ENCODE measurements at regions not wholly inside any gene's neighbourhood (a gene's known extent, or its start where the extent isn't known, plus 50 kb on each side); places are given as distances from the start of the nearest gene placed in this dataset.
"Not testable (repeated sequence)": the region's sequence is repeated elsewhere in the genome, so short reads cannot be mapped to it uniquely, and the experiment has no call there.

GRCh38 chr7:112540839-112541577 is 60.2 kb downstream of the LSMEM1 start:
- H3K27me3 Mint-ChIP-seq, result peaks cover 8% of the 10 kb centered on the region
- no peak for DNase-seq (ENCODE audit: low spot score in 2 of 2)
- H3K4me1 Mint-ChIP-seq, result no peaks in the 10 kb centered on the region
- no peak overlapping the region for H3K27ac Mint-ChIP-seq
- H3K4me3 Mint-ChIP-seq, result no peak overlapping the region
- H3K9me3 Mint-ChIP-seq, result peaks cover 1% of the 10 kb centered on the region
- H3K36me3 Mint-ChIP-seq, result no peaks in the 10 kb centered on the region
- ATAC-seq (ENCODE audit: low read depth), result no peak

DNA sequence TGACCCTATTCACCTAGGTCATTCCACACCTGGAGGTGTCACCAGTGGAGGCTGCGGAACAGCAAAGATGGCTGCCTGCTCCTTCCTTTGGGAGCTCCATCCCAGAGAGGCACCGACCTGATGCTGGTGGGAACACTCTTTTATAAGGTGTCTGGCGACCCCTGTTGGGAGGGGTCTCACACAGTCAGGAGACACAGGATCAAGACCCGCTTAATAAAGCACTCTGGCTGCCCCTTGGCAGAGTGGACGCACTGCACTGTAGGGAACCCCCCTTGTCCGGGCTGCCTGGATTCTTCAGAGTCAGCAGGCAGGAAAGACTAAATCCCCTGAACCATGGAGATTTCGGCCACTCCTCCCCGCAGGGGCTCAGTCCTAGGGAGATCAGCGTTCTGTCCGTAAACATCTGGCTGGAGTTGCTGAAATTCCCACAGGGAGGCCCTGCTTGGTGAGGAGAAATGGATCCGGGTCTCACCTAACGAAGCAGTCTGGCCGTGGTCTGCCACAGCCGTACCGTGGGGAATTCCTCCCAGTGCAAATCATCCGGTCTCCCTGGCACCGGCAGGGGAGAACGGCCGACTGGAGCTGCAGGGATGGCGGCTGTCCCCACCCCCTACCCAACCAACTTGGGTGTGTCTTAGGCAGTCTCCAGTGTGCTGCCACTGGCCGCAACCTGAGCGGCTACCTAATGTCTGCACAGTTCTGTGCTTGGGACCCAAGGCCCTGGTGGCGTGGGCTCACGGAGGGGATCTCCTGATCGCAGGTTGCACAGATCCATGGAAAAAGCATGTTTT is 66.1 kb downstream of the LSMEM1 start:
- H3K4me1 Mint-ChIP-seq, result no peaks in the 10 kb centered on the region

GRCh38 chr7:112547916-112548315 is 67.1 kb downstream of the LSMEM1 start:
- no peak for ATAC-seq (ENCODE audit: low read depth)
- H3K36me3 Mint-ChIP-seq, result no peaks in the 10 kb centered on the region
- no peak overlapping the region for H3K27ac Mint-ChIP-seq
- H3K4me1 Mint-ChIP-seq, result no peaks in the 10 kb centered on the region
- H3K4me3 Mint-ChIP-seq, result no peak overlapping the region
- no peak for DNase-seq (ENCODE audit: low spot score in 2 of 2)
- peaks cover 4% of the 10 kb centered on the region for H3K27me3 Mint-ChIP-seq
- H3K9me3 Mint-ChIP-seq, result peaks cover 1% of the 10 kb centered on the region

More for the DNA sequence above, 66.1 kb downstream of the LSMEM1 start:
- DNase-seq (ENCODE audit: low spot score in 2 of 2), result no peak
- no peak for ATAC-seq (ENCODE audit: low read depth)
- Mint-ChIP-seq H3K27me3 (peaks cover 4% of the 10 kb centered on the region), H3K27ac (no peak overlapping the region), H3K9me3 (peaks cover 1% of the 10 kb centered on the region), H3K36me3 (no peaks in the 10 kb centered on the region), H3K4me3 (no peak overlapping the region)

DNA sequence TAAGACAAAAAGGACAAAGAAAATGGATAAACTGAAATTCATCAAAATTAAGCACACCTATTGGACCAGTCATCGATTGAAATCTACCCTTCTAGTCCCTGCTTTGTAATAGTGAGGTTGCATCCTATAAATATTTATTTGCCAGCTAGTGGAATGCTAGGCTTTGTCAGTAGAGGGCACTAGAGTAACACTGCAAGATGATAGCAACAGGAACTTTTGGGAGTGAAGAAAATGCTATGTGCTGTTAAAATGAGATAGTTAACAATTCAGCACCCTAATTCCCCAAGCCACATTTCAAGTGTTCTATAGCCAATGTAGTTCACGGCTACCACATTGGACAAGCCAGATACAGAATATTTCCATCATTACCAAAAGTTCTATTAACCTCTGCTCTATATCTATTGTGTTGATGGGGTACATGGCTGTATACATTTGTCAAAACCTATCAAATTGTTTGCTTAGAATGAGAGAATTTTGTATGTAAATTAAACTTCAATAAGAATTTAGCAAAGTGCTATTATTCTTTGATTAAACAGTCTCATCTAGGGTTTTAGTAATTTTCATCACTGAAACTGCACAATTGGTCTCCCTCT is 69.8 kb downstream of the LSMEM1 start:
- Mint-ChIP-seq H3K27me3 (peaks cover 3% of the 10 kb centered on the region), H3K4me3 (no peak overlapping the region), H3K27ac (no peak overlapping the region), H3K4me1 (no peaks in the 10 kb centered on the region), H3K36me3 (no peaks in the 10 kb centered on the region), H3K9me3 (no peaks in the 10 kb centered on the region)
- DNase-seq (ENCODE audit: low spot score in 2 of 2) (peak; percentile 32 to 52), ATAC-seq (ENCODE audit: low read depth) (peak; percentile 60)

GRCh38 chr7:112551521-112551920 is 70.7 kb downstream of the LSMEM1 start:
- DNase-seq (ENCODE audit: low spot score in 2 of 2); H3K27me3 Mint-ChIP-seq; H3K4me3 Mint-ChIP-seq; H3K9me3 Mint-ChIP-seq; H3K36me3 Mint-ChIP-seq; H3K4me1 Mint-ChIP-seq; ATAC-seq (ENCODE audit: low read depth); H3K27ac Mint-ChIP-seq: not testable (repeated sequence)

DNA sequence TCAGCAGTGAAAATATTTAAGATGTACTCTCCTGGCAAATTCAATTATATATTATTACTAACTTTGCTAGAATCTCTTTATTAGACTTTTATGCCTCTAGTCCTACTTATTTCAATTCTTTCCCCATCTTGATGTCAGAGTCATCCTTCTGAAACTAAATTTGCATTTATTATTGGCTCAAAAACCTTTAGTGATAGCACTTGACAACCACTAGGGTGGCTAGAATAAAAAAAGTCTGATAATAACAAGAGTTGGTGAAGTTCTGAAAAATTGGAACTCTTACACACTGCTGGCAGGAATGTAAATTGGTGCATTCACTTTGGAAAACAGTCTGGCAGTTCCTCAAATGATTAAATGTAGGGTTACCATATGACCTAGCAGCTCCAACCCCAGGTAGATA is 73.8 kb downstream of the LSMEM1 start:
- Mint-ChIP-seq H3K27ac (no peak overlapping the region), H3K4me1 (peaks cover 6% of the 10 kb centered on the region), H3K36me3 (no peaks in the 10 kb centered on the region), H3K27me3 (peaks cover under 1% of the 10 kb centered on the region), H3K9me3 (no peaks in the 10 kb centered on the region), H3K4me3 (no peak overlapping the region)
- no peak for ATAC-seq (ENCODE audit: low read depth)
- DNase-seq (ENCODE audit: low spot score in 2 of 2), result no peak

- DNase-seq (ENCODE audit: low spot score in 2 of 2), result no peak
- peak; percentile 80 for ATAC-seq (ENCODE audit: low read depth)
- no peaks in the 10 kb centered on the region for H3K36me3 Mint-ChIP-seq
- H3K27me3 Mint-ChIP-seq, result peaks cover 6% of the 10 kb centered on the region
- peaks cover 6% of the 10 kb centered on the region for H3K4me1 Mint-ChIP-seq
- no peaks in the 10 kb centered on the region for H3K9me3 Mint-ChIP-seq
- H3K27ac Mint-ChIP-seq, result peak overlapping the region; percentile 18
- H3K4me3 Mint-ChIP-seq, result no peak overlapping the region
Observed at GRCh38 chr7:112556633-112557032, 75.8 kb downstream of the LSMEM1 start.

DNA sequence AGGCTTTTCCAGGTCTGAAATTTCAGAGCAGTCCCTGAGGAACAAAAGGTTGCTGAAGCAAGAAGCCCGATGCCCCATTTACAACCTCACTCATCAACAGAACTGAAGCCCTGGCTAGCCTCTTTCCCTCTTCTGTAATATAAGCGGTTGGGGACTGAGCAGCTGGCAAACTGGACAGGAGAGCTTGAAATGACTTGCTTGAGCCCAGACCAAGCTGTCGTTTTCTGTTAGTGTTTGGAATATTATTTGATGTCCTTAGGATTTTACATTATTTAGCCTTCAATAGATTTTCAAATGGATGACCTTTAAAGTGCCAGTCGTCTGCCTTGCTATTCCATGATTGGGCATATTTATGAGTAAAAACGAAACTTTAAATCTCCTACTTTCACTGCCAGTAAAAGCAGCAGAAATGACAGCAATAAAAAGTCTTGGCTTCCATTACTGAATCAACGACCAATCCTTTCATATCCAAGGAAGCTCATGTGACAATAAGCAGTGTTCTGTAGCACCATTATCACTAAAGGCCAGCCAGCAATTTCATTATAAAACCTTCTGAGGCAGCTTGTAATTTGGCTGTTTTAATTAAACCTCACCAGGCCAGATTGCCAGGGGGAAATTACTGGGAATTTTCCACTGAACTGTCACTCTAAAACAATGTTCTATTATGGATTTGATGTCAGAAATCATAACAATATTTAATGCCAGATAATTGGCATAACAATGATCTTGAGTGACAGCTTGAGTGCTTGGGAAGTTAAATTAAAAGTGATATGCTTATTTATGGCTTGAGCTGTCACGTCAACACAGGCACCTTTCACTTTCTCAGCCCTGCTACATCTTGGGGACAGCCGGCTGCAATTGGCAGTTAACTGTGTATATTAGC is 85.9 kb downstream of the LSMEM1 start:
- DNase-seq (ENCODE audit: low spot score in 2 of 2), result no peak
- H3K27me3 Mint-ChIP-seq, result peaks cover 11% of the 10 kb centered on the region
- no peak overlapping the region for H3K27ac Mint-ChIP-seq
- no peak overlapping the region for H3K4me3 Mint-ChIP-seq
- H3K9me3 Mint-ChIP-seq, result no peaks in the 10 kb centered on the region
- no peaks in the 10 kb centered on the region for H3K36me3 Mint-ChIP-seq
- peaks cover under 1% of the 10 kb centered on the region for H3K4me1 Mint-ChIP-seq
- no peak for ATAC-seq (ENCODE audit: low read depth)

GRCh38 chr7:112567388-112567787 is 86.6 kb downstream of the LSMEM1 start:
- ATAC-seq (ENCODE audit: low read depth) (no peak), DNase-seq (ENCODE audit: low spot score in 2 of 2) (no peak)
- H3K4me1 Mint-ChIP-seq, result peaks cover 6% of the 10 kb centered on the region
- peaks cover 11% of the 10 kb centered on the region for H3K27me3 Mint-ChIP-seq
- no peak overlapping the region for H3K4me3 Mint-ChIP-seq
- no peaks in the 10 kb centered on the region for H3K9me3 Mint-ChIP-seq
- H3K36me3 Mint-ChIP-seq, result no peaks in the 10 kb centered on the region
- no peak overlapping the region for H3K27ac Mint-ChIP-seq

- H3K4me3 Mint-ChIP-seq, result no peak overlapping the region
- H3K9me3 Mint-ChIP-seq, result peaks cover 7% of the 10 kb centered on the region
- no peak overlapping the region for H3K27ac Mint-ChIP-seq
- ATAC-seq (ENCODE audit: low read depth), result peak; percentile 26
- peaks cover 2% of the 10 kb centered on the region for H3K36me3 Mint-ChIP-seq
- H3K27me3 Mint-ChIP-seq, result peaks cover 4% of the 10 kb centered on the region
- peaks cover 16% of the 10 kb centered on the region for H3K4me1 Mint-ChIP-seq
- DNase-seq (ENCODE audit: low spot score in 2 of 2), result no peak
Observed at GRCh38 chr7:112571852-112572607, 91.2 kb downstream of the LSMEM1 start.

DNA sequence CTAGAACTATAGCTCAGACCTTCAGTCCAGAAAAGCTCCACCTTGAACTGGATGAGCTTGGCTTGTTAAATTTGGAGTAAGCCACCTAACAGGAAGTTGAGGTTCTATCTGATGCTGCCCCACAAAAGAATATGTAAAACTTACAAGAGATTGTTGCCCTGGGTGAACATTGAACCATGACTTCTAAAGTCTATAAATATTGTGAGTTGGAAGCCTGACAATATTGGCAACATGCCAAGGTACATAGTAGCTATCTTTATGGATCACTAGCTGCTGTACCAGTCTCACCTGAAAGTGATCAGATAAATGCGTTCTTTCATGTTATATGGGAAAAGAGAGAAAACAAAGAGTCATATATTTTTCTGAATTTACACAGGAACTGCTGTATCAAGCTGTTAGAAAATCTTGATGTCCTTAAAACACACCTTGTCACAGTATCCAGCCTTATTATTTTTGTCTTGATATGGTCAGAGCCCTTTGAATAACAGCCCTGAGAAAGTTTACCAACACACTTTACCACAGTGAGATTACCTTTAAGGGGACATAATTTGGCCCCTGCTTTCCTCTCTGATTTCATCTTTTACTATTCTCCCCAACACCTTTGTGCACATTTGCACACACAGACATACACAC is 92.0 kb downstream of the LSMEM1 start:
- peaks cover 2% of the 10 kb centered on the region for H3K36me3 Mint-ChIP-seq
- DNase-seq (ENCODE audit: low spot score in 2 of 2), result no peak
- H3K4me1 Mint-ChIP-seq, result peaks cover 16% of the 10 kb centered on the region
- H3K27me3 Mint-ChIP-seq, result peaks cover 4% of the 10 kb centered on the region
- H3K9me3 Mint-ChIP-seq, result peaks cover 8% of the 10 kb centered on the region
- ATAC-seq (ENCODE audit: low read depth), result peak; percentile 78
- no peak overlapping the region for H3K4me3 Mint-ChIP-seq
- no peak overlapping the region for H3K27ac Mint-ChIP-seq

GRCh38 chr7:112573302-112574039 is 92.7 kb downstream of the LSMEM1 start:
- peaks cover 8% of the 10 kb centered on the region for H3K9me3 Mint-ChIP-seq
- peaks cover 2% of the 10 kb centered on the region for H3K27me3 Mint-ChIP-seq
- peaks cover 2% of the 10 kb centered on the region for H3K36me3 Mint-ChIP-seq
- H3K4me3 Mint-ChIP-seq, result no peak overlapping the region
- no peak for DNase-seq (ENCODE audit: low spot score in 2 of 2)
- H3K27ac Mint-ChIP-seq, result no peak overlapping the region
- ATAC-seq (ENCODE audit: low read depth), result no peak
- peaks cover 16% of the 10 kb centered on the region for H3K4me1 Mint-ChIP-seq
